GM21367 (cell line): ENCODE measurements at regions not wholly inside any gene's neighbourhood (a gene's known extent, or its start where the extent isn't known, plus 50 kb on each side); places are given as distances from the start of the nearest gene placed in this dataset.
"Not testable (repeated sequence)": the region's sequence is repeated elsewhere in the genome, so short reads cannot be mapped to it uniquely, and the experiment has no call there.

Experiments used
- ATAC-seq: cut with Tn5 transposase; IDR thresholded peaks from one replicate; pipeline ENCODE4 v1.9.1; 2021; ENCODE audit not compliant: unreplicated experiment

GRCh38 chr5:17326600-17327037, 109.2 kb downstream of the BASP1 start:
- ATAC-seq, result no peak

DNA sequence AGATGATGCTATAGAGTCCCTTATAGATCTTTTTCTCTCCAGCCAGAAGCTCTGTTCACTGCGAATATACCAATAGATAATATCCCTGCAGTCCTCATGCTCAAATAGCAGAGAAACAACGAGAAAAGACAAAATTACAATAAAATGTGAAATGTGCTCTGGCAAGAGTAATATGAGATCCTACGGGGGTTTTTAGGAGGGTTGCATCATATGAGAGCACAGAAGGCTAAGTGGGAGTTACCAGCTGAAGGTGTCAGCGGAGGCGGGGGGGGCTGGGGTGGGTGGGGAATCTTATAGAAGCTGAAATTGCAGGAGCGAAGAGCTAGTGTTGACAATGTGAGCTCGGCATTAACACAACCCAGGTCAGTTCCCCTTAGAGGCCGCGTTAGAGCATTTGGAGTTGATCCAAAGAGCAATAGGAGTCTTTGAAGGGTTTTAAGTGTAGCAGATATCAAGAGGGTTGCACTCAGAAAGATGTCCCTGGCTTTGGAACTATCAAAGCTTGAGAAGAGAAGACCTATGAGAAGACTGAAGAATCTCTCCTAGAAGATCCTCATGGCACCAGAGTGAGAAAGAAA, 109.7 kb downstream of the BASP1 start:
- ATAC-seq, result no peak

GRCh38 chr5:17329571-17329970, 112.1 kb downstream of the BASP1 start:
- no peak for ATAC-seq

DNA sequence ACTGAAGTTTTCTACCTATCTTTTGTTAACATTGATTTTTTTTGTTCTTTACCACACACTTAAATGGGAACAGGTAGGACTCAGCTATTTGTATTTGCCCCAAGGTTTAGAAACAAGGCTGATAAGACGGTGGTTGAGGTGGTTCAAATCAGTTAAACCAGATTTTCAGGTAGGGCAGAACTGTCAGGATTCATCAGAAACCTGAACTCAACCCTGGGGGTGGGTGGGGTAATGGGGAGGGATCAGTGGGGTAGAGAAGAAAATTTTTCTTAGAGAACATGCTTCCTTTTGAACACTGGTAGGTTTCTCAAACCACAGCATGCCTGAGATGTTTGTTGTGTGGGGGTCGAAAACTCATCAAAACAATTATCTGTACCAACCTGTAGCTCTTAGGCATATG, 113.0 kb downstream of the BASP1 start:
- no peak for ATAC-seq

- no peak for ATAC-seq
Observed at GRCh38 chr5:17331651-17332050, 114.2 kb downstream of the BASP1 start.

DNA sequence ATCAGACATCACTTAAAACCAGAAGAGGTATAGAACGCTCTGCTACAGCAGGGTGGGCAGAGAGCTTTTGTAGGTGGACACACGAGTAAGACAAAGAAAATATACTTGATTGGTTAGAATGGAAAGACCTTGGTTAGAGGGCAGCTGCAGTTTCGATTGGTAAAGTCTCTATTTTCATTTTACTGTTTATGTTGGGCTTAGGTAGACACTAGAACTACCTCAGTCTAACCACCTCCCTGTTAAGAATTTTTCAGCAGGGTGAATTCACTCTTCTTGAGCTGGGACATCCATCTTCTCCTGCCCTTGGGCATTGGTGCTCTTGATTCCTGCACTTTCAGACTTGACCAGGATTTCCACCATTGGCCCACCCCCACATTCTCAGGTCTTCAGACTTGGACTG, 116.3 kb downstream of the BASP1 start:
- no peak for ATAC-seq

DNA sequence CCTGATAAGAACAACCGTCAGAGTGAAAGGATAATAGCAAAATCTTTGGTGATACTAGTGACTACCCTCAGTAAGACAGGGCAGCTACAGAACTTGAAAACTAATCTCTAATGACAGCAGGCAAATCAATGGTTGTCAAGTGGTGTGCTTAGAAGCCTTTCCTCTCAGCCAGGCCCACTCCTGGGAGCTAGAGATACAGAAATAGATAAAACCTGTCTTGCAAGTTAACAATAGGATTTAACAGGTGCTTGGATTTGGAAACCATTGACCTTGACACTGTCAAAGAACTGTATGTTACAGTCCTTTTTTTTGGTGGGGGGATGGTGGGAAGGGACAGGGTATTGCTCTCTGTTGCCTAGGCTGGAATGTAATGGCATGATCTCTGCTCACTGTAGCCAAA, 118.6 kb downstream of the BASP1 start:
- no peak for ATAC-seq

- ATAC-seq, result not testable (repeated sequence)
Observed at GRCh38 chr5:17336723-17337122, 119.3 kb downstream of the BASP1 start.

GRCh38 chr5:17339841-17340240, 122.4 kb downstream of the BASP1 start:
- ATAC-seq, result no peak

GRCh38 chr5:17340379-17340778, 122.9 kb downstream of the BASP1 start:
- ATAC-seq, result no peak

DNA sequence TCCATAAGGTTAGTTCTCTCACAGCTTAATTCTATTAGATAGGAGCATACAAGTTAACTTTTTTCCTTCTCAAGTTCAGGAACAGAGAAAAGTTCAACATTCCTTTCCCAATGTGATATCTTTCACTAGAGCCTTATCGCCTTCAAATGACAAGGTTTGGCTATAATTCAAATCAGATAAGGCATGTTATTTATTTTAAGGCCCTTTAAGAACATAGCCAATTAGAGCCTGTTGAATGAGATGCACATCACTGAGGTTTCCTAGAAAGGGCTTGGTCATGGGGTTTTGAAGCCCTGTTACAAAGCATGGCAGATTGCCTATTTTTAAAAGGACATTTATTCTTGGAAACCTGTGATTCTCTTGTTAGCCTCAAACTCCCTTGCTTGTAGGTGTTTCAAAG, 123.4 kb downstream of the BASP1 start:
- ATAC-seq, result no peak

DNA sequence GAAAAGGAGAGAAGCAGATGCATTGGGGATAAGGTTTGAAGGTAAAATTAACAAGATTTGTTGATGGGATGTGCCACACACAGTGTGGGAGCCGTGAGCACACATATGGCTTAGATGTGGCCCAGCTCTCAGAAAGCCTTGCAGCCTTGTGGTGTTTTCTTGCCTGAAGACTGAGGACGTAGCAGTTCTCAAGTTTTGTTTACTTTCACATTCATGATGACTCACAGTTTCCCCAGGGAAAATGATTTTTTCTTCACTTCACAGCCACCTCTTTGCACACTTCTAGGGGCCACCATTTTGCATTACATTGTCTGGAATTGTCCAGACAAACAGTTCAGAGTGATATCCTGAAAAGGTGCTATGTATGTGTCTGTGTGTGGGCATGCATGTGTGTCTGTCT, 126.2 kb downstream of the BASP1 start:
- peak; percentile 95 for ATAC-seq

- no peak for ATAC-seq
Observed at GRCh38 chr5:17346811-17347210, 129.4 kb downstream of the BASP1 start.

DNA sequence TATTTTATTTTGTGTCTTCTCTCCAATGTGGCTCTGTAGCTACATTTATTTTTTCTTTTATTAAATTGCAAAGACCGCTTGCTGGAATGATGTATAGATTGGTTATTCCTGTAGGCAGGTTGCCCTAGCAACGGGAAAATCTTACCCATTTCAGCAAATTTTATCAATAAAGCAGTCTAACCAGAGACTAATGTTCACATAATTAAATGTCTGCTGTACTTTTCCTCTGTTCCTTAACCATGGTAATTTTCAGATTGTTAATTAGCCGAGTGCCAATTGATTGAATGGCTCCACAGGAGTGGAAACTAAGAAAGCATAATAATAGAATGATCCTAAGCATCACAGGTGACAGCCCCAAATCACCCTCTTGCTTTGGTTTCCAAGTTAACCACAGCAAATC, 134.8 kb downstream of the BASP1 start:
- ATAC-seq, result no peak

DNA sequence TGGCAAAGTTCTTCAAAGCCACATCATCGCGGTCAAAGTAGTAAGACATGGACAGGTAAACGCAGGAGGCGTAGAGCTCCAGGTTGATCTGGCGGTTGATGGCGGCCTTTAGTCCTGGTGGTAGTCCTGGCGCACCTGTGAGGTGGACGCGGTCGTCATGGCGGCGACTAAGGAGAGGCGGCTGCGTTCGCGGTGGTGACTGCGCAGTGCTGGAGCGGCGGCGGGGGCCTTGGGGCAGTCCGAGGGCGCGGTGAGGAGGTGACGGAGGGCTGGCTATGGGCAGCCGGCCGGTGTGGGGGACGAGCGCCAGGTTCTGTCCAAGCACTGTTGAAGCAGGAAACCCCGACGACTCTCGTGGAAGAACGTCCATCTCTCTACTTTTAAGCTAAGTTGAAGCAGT, 136.8 kb downstream of the BASP1 start:
- ATAC-seq, result no peak

- ATAC-seq, result no peak
Observed at GRCh38 chr5:17355586-17356346, 138.3 kb downstream of the BASP1 start.

DNA sequence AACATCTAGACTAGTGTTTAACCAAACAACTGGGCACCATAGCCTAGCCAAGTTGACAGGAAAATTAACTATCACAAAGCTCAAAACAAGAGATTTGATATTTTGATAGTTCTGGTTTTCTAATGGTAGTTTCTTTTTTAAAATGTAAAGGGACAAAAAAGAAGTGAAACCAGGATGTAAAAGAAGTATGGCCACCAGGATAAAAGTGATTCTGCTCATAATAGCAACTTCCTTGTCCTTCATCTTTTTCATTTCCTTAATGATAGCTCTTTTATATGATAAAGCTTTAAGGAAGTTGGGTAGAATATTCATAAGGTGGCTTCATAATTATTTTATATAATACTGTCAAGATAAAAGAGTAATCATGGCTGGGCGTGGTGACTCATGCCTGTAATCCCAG, 139.1 kb downstream of the BASP1 start:
- ATAC-seq, result no peak

DNA sequence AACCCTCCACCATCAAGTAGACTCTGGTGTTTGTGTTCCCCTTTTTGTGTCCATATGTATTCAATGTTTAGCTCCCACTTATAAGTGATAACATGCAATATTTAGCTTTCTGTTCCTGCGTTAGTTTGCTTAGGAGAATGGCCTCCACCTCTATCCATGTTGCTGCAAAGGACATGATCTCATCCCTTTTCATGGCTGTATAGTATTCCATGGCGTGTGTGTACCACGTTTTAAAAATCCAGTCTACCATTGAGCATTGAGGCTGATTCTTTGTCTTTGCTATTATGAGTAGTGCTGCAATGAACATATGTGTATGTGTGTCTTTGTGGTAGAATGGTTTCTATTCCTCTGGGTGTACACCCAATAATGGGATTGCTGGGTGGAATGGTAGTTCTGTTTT, 140.1 kb downstream of the BASP1 start:
- no peak for ATAC-seq

DNA sequence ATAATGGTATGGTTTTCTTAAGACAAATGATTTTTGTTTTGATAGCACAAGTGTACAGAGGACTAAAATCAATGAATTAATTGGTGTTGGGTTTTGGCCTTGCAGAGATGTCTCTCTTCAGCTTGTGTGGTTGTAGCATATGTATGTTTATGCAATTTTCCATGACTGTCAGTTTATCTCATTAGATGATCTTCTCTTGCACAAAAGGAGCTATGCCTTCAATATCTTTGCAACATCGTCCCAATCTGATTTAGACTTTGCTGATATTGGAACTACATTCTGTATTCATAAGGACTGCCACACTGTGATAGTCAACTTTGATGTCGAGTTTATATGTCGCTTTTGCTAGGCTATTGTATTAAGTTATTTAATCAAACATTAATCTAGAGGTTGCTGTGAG, 140.0 kb upstream of the TAF11L2 start:
- ATAC-seq, result no peak

- ATAC-seq, result no peak
Observed at GRCh38 chr5:17359451-17360011, 138.5 kb upstream of the TAF11L2 start.

DNA sequence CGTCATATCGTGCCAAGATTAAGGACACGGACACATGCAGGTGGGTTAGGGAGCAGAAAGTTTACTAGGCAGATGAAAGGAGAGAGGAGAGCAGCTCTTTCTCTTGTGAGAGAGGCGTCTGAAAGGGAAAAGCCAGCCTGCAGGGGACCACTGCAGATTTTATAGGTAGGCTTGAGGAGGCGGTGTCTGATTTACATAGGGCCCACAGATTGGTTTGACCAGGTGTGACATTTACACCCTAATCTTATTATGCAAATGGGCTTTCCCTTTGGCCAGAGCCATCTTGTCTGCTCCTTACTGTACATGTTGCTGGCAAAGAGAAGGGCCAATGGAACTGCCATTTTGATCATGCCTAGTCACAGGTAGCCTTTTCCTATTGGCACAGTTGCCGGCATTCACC, 137.2 kb upstream of the TAF11L2 start:
- no peak for ATAC-seq

- ATAC-seq, result no peak
Observed at GRCh38 chr5:17361331-17361730, 136.7 kb upstream of the TAF11L2 start.
